ENCODE measurements at regions not wholly inside any gene's neighbourhood (a gene's known extent, or its start where the extent isn't known, plus 50 kb on each side); places are given as distances from the start of the nearest gene placed in this dataset.
A peak's percentile ranks its signal among the peaks of the same experiment; 100 is the strongest.
"Not testable (repeated sequence)": the region's sequence is repeated elsewhere in the genome, so short reads cannot be mapped to it uniquely, and the experiment has no call there.

- no peak for DNase-seq
Measured at GRCh38 chr2:82137441-82137840, 1832.9 kb upstream of the LRRTM1 start.

- DNase-seq = no peak
Measured at GRCh38 chr2:82128051-82128450, 1823.5 kb upstream of the LRRTM1 start.

GRCh38 chr2:82124629-82125028, 1820.1 kb upstream of the LRRTM1 start:
- no peak for DNase-seq

GRCh38 chr2:82120654-82121053, 1816.1 kb upstream of the LRRTM1 start:
- DNase-seq = no peak

- no peak for DNase-seq
Measured at GRCh38 chr2:82120115-82120514, 1815.6 kb upstream of the LRRTM1 start.

GRCh38 chr2:82109418-82109817, 1804.9 kb upstream of the LRRTM1 start:
- DNase-seq = no peak

GRCh38 chr2:82098617-82099016, 1794.1 kb upstream of the LRRTM1 start:
- DNase-seq = no peak

- DNase-seq = no peak
Measured at GRCh38 chr2:82089518-82089917, 1785.0 kb upstream of the LRRTM1 start.

- DNase-seq = no peak
Measured at GRCh38 chr2:82084679-82085392, 1780.3 kb upstream of the LRRTM1 start.

- no peak for DNase-seq
Measured at GRCh38 chr2:82075875-82076274, 1771.3 kb upstream of the LRRTM1 start.

- DNase-seq = no peak
Measured at GRCh38 chr2:82062463-82062862, 1757.9 kb upstream of the LRRTM1 start.

- DNase-seq = no peak
Measured at GRCh38 chr2:82055846-82056245, 1751.3 kb upstream of the LRRTM1 start.

GRCh38 chr2:82043867-82044266, 1739.3 kb upstream of the LRRTM1 start:
- no peak for DNase-seq

- peak; percentile 74 for DNase-seq
Measured at GRCh38 chr2:82027921-82028615, 1723.5 kb upstream of the LRRTM1 start.

- no peak for DNase-seq
Measured at GRCh38 chr2:82023710-82024109, 1719.2 kb upstream of the LRRTM1 start.

GRCh38 chr2:82013641-82014040, 1709.1 kb upstream of the LRRTM1 start:
- DNase-seq = no peak

GRCh38 chr2:82007071-82007664, 1702.6 kb upstream of the LRRTM1 start:
- DNase-seq = no peak

- DNase-seq = not testable (repeated sequence)
Measured at GRCh38 chr2:82005889-82006288, 1701.3 kb upstream of the LRRTM1 start.

GRCh38 chr2:82001614-82002013, 1697.1 kb upstream of the LRRTM1 start:
- no peak for DNase-seq

- DNase-seq = no peak
Measured at GRCh38 chr2:82000606-82001005, 1696.1 kb upstream of the LRRTM1 start.

- no peak for DNase-seq
Measured at GRCh38 chr2:81996332-81996731, 1691.8 kb upstream of the LRRTM1 start.

GRCh38 chr2:81991282-81991681, 1686.7 kb upstream of the LRRTM1 start:
- no peak for DNase-seq

- DNase-seq = no peak
Measured at GRCh38 chr2:81987370-81987769, 1682.8 kb upstream of the LRRTM1 start.

GRCh38 chr2:81984969-81985637, 1680.6 kb upstream of the LRRTM1 start:
- no peak for DNase-seq

All from NCI-H2227 treated with DMSO at 0.1 percent for 48 hours (cell line).